Breast epithelium (tissue), 3 donors: ENCODE measurements at regions not wholly inside any gene's neighbourhood (a gene's known extent, or its start where the extent isn't known, plus 50 kb on each side); places are given as distances from the start of the nearest gene placed in this dataset.

Experiments used
- POLR2A ChIP-seq: fragments of 450-650 bp; IDR thresholded peaks from one replicate; pipeline ENCODE4 v1.6.1; 2016; ENCODE audit warnings: antibody characterized with exemption, mild to moderate bottlenecking, moderate library complexity
- TF ChIP-seq, protein P1 (sequence below), 3 donors: fragments of 450-650 bp; IDR thresholded peaks; one replicate each; pipeline ENCODE4 v1.5.1; 2016 to 2017; ENCODE audit warnings: antibody characterized with exemption in 3 of 3, mild to moderate bottlenecking in 3 of 3, moderate library complexity in 3 of 3

DNA sequence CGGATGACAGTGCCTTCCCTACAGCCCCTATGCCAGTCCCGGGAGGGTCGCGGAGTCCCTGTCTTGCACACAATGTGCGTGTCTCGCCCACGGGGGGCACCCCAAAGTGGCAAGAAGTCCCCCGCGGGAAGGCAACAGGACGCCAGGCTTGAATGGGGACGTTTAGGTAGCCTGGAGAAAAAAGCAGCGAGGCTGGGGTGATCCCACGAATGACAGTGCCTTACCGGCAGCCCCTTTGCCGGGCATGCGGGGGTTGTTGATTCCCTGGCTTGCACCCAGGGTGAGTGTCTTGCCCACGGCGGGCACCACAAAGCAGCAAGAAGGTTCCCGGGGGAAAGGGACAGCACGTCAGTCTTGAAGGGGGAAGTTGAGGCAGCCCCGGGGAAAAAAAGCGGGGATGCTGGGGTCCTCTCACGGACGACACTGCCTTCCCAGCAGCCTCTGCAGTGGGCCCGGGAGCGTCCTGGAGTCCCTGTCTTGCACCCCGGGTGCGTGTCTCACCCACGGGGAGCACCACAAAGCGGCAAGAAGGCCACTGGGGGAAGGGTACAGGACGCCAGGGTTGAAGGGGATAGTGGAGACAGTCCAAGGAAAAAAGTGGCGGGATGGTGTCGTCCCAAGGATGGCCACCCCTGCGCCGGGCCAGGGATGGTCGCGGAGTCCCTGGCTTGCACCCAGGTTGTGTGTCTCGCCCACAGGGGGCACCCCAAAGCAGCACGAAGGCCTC is 156.8 kb upstream of the ALG10B start:
- TF ChIP-seq POLR2A: no peak
- TF ChIP-seq, protein P1, sequence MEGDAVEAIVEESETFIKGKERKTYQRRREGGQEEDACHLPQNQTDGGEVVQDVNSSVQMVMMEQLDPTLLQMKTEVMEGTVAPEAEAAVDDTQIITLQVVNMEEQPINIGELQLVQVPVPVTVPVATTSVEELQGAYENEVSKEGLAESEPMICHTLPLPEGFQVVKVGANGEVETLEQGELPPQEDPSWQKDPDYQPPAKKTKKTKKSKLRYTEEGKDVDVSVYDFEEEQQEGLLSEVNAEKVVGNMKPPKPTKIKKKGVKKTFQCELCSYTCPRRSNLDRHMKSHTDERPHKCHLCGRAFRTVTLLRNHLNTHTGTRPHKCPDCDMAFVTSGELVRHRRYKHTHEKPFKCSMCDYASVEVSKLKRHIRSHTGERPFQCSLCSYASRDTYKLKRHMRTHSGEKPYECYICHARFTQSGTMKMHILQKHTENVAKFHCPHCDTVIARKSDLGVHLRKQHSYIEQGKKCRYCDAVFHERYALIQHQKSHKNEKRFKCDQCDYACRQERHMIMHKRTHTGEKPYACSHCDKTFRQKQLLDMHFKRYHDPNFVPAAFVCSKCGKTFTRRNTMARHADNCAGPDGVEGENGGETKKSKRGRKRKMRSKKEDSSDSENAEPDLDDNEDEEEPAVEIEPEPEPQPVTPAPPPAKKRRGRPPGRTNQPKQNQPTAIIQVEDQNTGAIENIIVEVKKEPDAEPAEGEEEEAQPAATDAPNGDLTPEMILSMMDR (IDR thresholded peaks at IDR 0.05): no peak
